H9 (cell line): ENCODE measurements at regions not wholly inside any gene's neighbourhood (a gene's known extent, or its start where the extent isn't known, plus 50 kb on each side); places are given as distances from the start of the nearest gene placed in this dataset.

Experiments
- DNase-seq: peaks from one replicate; pipeline ENCODE4 v3.0.0-alpha.2; 2017
- H2AFZ ChIP-seq: one replicate; pipeline ENCODE4 v1.6.1; 2013; ENCODE audit warnings: mild to moderate bottlenecking, low read length, control low read depth, moderate library complexity
- H2AK5ac ChIP-seq: 2 replicates; pipeline ENCODE4 v1.6.1; 2013; ENCODE audit warnings: low read length, control low read depth, mixed read lengths; ENCODE audit not compliant: insufficient read length
- H2BK120ac ChIP-seq: one replicate; pipeline ENCODE4 v1.6.1; 2013; ENCODE audit warnings: low read depth, mild to moderate bottlenecking, low read length, control low read depth, inconsistent platforms; ENCODE audit not compliant: poor library complexity, severe bottlenecking
- H2BK12ac ChIP-seq: 2 replicates; pipeline ENCODE4 v1.6.1; 2013; ENCODE audit warnings: low read length, control low read depth, mixed read lengths, low read depth; ENCODE audit not compliant: insufficient read length
- H2BK15ac ChIP-seq: 2 replicates; pipeline ENCODE4 v1.6.1; 2013; ENCODE audit warnings: low read depth, low read length, control low read depth
- H2BK20ac ChIP-seq: one replicate; pipeline ENCODE4 v1.6.1; 2013; ENCODE audit warnings: low read depth, mild to moderate bottlenecking, low read length, control low read depth, inconsistent platforms; ENCODE audit not compliant: poor library complexity, severe bottlenecking
- H2BK5ac ChIP-seq: 2 replicates; pipeline ENCODE4 v1.6.1; 2013; ENCODE audit warnings: low read length, control low read depth, mixed read lengths; ENCODE audit not compliant: insufficient read length
- H3K14ac ChIP-seq: 2 replicates; pipeline ENCODE4 v1.6.1; 2013; ENCODE audit warnings: low read length, control low read depth; ENCODE audit not compliant: insufficient read depth
- H3K18ac ChIP-seq: 2 replicates; pipeline ENCODE4 v1.6.1; 2013; ENCODE audit warnings: low read depth, mild to moderate bottlenecking, mixed read lengths, low read length, control low read depth; ENCODE audit not compliant: insufficient read length
- H3K23ac ChIP-seq: 2 replicates; pipeline ENCODE4 v1.6.1; 2013; ENCODE audit warnings: low read length, control low read depth, mixed read lengths, low read depth; ENCODE audit not compliant: insufficient read length
- H3K23me2 ChIP-seq: 2 replicates; pipeline ENCODE4 v1.6.1; 2013; ENCODE audit warnings: low read depth, mild to moderate bottlenecking, mixed read lengths, low read length, control low read depth; ENCODE audit not compliant: insufficient read length, poor library complexity, severe bottlenecking
- H3K27ac ChIP-seq: 2 replicates; pipeline ENCODE4 v1.5.1; 2013; ENCODE audit warnings: low read length, control low read depth, mixed read lengths, low read depth; ENCODE audit not compliant: insufficient read length
- H3K27me3 ChIP-seq: 2 replicates; pipeline ENCODE4 v1.6.1; 2013; ENCODE audit warnings: low read length, control low read depth, inconsistent platforms; ENCODE audit not compliant: insufficient read depth
- H3K4ac ChIP-seq: 2 replicates; pipeline ENCODE4 v1.6.1; 2013; ENCODE audit warnings: low read depth, mild to moderate bottlenecking, control low read depth, inconsistent platforms, low read length, moderate library complexity
- H3K4me1 ChIP-seq: 2 replicates; pipeline ENCODE4 v1.6.1; 2013; ENCODE audit warnings: low read length, control low read depth, inconsistent platforms; ENCODE audit not compliant: insufficient read depth
- H3K4me2 ChIP-seq: 2 replicates; pipeline ENCODE4 v1.6.1; 2013; ENCODE audit warnings: low read length, control low read depth, mixed read lengths; ENCODE audit not compliant: insufficient read length, insufficient read depth
- H3K56ac ChIP-seq: 2 replicates; pipeline ENCODE4 v1.6.1; 2013; ENCODE audit warnings: low read depth, mild to moderate bottlenecking, mixed read lengths, low read length, control low read depth; ENCODE audit not compliant: insufficient read length
- H3K79me1 ChIP-seq: 2 replicates; pipeline ENCODE4 v1.6.1; 2013; ENCODE audit warnings: low read depth, mild to moderate bottlenecking, moderate library complexity, low read length, control low read depth, inconsistent platforms; ENCODE audit not compliant: insufficient read depth, poor library complexity, severe bottlenecking
- H3K79me2 ChIP-seq: 2 replicates; pipeline ENCODE4 v1.6.1; 2013; ENCODE audit warnings: low read length, control low read depth, inconsistent platforms; ENCODE audit not compliant: insufficient read depth
- H3K9ac ChIP-seq: 2 replicates; pipeline ENCODE4 v1.6.1; 2013; ENCODE audit warnings: low read length, control low read depth, mixed read lengths; ENCODE audit not compliant: insufficient read length; ENCODE audit errors: extremely low read depth
- H3K9me3 ChIP-seq: one replicate; pipeline ENCODE4 v1.6.1; 2013; ENCODE audit warnings: low read depth, low read length, inconsistent platforms; ENCODE audit not compliant: control insufficient read depth
- H3T11ph ChIP-seq: one replicate; pipeline ENCODE4 v1.6.1; 2013; ENCODE audit warnings: mild to moderate bottlenecking, low read length, control low read depth, inconsistent platforms
- H4K20me1 ChIP-seq: one replicate; pipeline ENCODE4 v1.6.1; 2013; ENCODE audit not compliant: control insufficient read depth, insufficient read length, insufficient read depth
- H4K5ac ChIP-seq: 2 replicates; pipeline ENCODE4 v1.6.1; 2013; ENCODE audit warnings: low read depth, mild to moderate bottlenecking, mixed read lengths, low read length, control low read depth; ENCODE audit not compliant: insufficient read length
- H4K8ac ChIP-seq: replicated peaks from 2 replicates; pipeline ENCODE4 v1.6.1; 2013; ENCODE audit warnings: low read length, control low read depth, mixed read lengths, low read depth; ENCODE audit not compliant: insufficient read length
- H4K91ac ChIP-seq: 2 replicates; pipeline ENCODE4 v1.6.1; 2013; ENCODE audit warnings: low read depth, mild to moderate bottlenecking, moderate library complexity, mixed read lengths, low read length, control low read depth; ENCODE audit not compliant: insufficient read length
- H3K27ac Mint-ChIP-seq, 3 experiments: 2 replicates in 2 of 3; 3 replicates in 1 of 3; pipeline ENCODE4 v1.8.0; 2020 to 2021; ENCODE audit warnings: mixed read lengths in 3 of 3, mild to moderate bottlenecking in 1 of 3, moderate library complexity in 1 of 3
- H3K27me3 Mint-ChIP-seq: 2 replicates; pipeline ENCODE4 v1.8.0; 2021; ENCODE audit warnings: low read depth, mild to moderate bottlenecking, moderate library complexity, mixed read lengths
- H3K36me3 Mint-ChIP-seq, 3 experiments: 2 replicates in 2 of 3; 3 replicates in 1 of 3; pipeline ENCODE4 v1.8.0; 2020 to 2021; ENCODE audit warnings: low read depth in 3 of 3, mixed read lengths in 3 of 3; ENCODE audit not compliant: insufficient read depth in 1 of 3
- H3K4me1 Mint-ChIP-seq, 2 experiments: 2 replicates each; pipeline ENCODE4 v1.8.0; 2020; ENCODE audit warnings: mixed read lengths in 2 of 2
- H3K4me3 Mint-ChIP-seq, 2 experiments: 2 replicates in 1 of 2; 3 replicates in 1 of 2; pipeline ENCODE4 v1.8.0; 2020 to 2021; ENCODE audit warnings: mild to moderate bottlenecking in 2 of 2, mixed read lengths in 2 of 2, moderate library complexity in 1 of 2
- H3K9me3 Mint-ChIP-seq, 2 experiments: 2 replicates in 1 of 2; 3 replicates in 1 of 2; pipeline ENCODE4 v1.8.0; 2020; ENCODE audit warnings: mild to moderate bottlenecking in 2 of 2, mixed read lengths in 2 of 2, moderate library complexity in 1 of 2
- CTCF ChIP-seq: fragments of 200-600 bp; sonication (generic); conservative IDR thresholded peaks from 3 replicates; pipeline ENCODE4 v1.8.0; 2021; ENCODE audit warnings: antibody characterized with exemption, mild to moderate bottlenecking
- WGBS: extraction: QIAGEN DNeasy Blood & Tissue Kit; methylation state at CpG from one replicate; pipeline ENCODE4 v1.1.7; 2013; ENCODE audit warnings: missing lambda C conversion rate, low lambda C conversion rate, mixed read lengths; ENCODE audit not compliant: insufficient read length; ENCODE audit errors: extremely low coverage; 5-methylcytosine and 5-hydroxymethylcytosine counted together

GRCh38 chr21:22535630-22536029 lies 1537.4 kb downstream of the NCAM2 start:
- no peak for TF ChIP-seq CTCF
- H3K9me3 ChIP-seq: peaks cover 5% of the 10 kb centered on the region
- H3K79me1 ChIP-seq: no peaks in the 10 kb centered on the region
- H3K18ac ChIP-seq: no peak overlapping the region
- H2BK15ac ChIP-seq: 0 out of 2 replicates have a peak overlapping the region, but pooled peaks have one; percentile 80
- no peak overlapping the region for H4K91ac ChIP-seq
- H2BK12ac ChIP-seq: no peak overlapping the region
- H4K20me1 ChIP-seq: no peaks in the 10 kb centered on the region
- peaks cover 37 to 38% of the 10 kb centered on the region in 2 experiments for H3K9me3 Mint-ChIP-seq
- H2BK20ac ChIP-seq: no peak overlapping the region
- H2BK120ac ChIP-seq: no peak overlapping the region
- H3K27me3 Mint-ChIP-seq: no peaks in the 10 kb centered on the region
- H3T11ph ChIP-seq: no peak overlapping the region
- no peak overlapping the region for H4K5ac ChIP-seq
- H2BK5ac ChIP-seq: no peak overlapping the region
- H3K36me3 Mint-ChIP-seq: peaks cover 10 to 37% (median 12%) of the 10 kb centered on the region in 3 experiments
- peak overlapping the region in 1 of 3 experiments; percentile 15; a peak in 1 of 7 replicates for H3K27ac Mint-ChIP-seq
- no CpG with 5 or more reads among the region's 1 CpG for WGBS
- no peak overlapping the region for H3K23ac ChIP-seq
- no peak overlapping the region for H3K9ac ChIP-seq
- no peak overlapping the region for H3K56ac ChIP-seq
- no peak overlapping the region for H2AFZ ChIP-seq
- H3K27me3 ChIP-seq: no peaks in the 10 kb centered on the region
- H3K4me1 ChIP-seq: no peaks in the 10 kb centered on the region
- no peak overlapping the region for H3K27ac ChIP-seq
- H2AK5ac ChIP-seq: no peak overlapping the region
- H3K4ac ChIP-seq: no peak overlapping the region
- H3K23me2 ChIP-seq: no peaks in the 10 kb centered on the region
- DNase-seq: no peak
- no peak overlapping the region for H3K4me3 Mint-ChIP-seq
- H3K4me2 ChIP-seq: no peak overlapping the region
- H3K4me1 Mint-ChIP-seq: no peaks in the 10 kb centered on the region; a peak in 1 of 4 replicates
- H3K79me2 ChIP-seq: no peaks in the 10 kb centered on the region
- no peak overlapping the region for H3K14ac ChIP-seq
- no peak overlapping the region for H4K8ac ChIP-seq
